HG03457 (cell line): ENCODE measurements at regions not wholly inside any gene's neighbourhood (a gene's known extent, or its start where the extent isn't known, plus 50 kb on each side); places are given as distances from the start of the nearest gene placed in this dataset.

Source experiments
- ATAC-seq: cut with Tn5 transposase; IDR thresholded peaks from one replicate; pipeline ENCODE4 v1.9.1; 2021; ENCODE audit warnings: moderate number of reproducible peaks; ENCODE audit not compliant: unreplicated experiment

GRCh38 chr2:222064286-222064685, 234.5 kb downstream of the PAX3 start:
- ATAC-seq = no peak

GRCh38 chr2:222058819-222059445, 239.9 kb downstream of the PAX3 start:
- ATAC-seq = no peak

- ATAC-seq = no peak
These were observed 241.3 kb downstream of the PAX3 start for GRCh38 chr2:222057347-222058073.

GRCh38 chr2:222055328-222055727, 243.5 kb downstream of the PAX3 start:
- ATAC-seq = no peak

GRCh38 chr2:222054813-222055212, 244.0 kb downstream of the PAX3 start:
- ATAC-seq = no peak

- no peak for ATAC-seq
These were observed 245.8 kb downstream of the PAX3 start for GRCh38 chr2:222052934-222053367.

GRCh38 chr2:222050981-222051380, 247.8 kb downstream of the PAX3 start:
- ATAC-seq = no peak

- ATAC-seq = no peak
These were observed 248.9 kb downstream of the PAX3 start for GRCh38 chr2:222049946-222050345.

- no peak for ATAC-seq
These were observed 254.9 kb downstream of the PAX3 start for GRCh38 chr2:222043897-222044296.

- no peak for ATAC-seq
These were observed 256.1 kb downstream of the PAX3 start for GRCh38 chr2:222042666-222043065.

- no peak for ATAC-seq
These were observed 258.5 kb downstream of the PAX3 start for GRCh38 chr2:222040333-222040732.

- ATAC-seq = no peak
These were observed 259.0 kb downstream of the PAX3 start for GRCh38 chr2:222039821-222040220.

- no peak for ATAC-seq
These were observed 260.6 kb downstream of the PAX3 start for GRCh38 chr2:222038067-222038802.

GRCh38 chr2:222037211-222037610, 261.6 kb downstream of the PAX3 start:
- no peak for ATAC-seq

- ATAC-seq = no peak
These were observed 264.7 kb downstream of the PAX3 start for GRCh38 chr2:222034058-222034457.

- ATAC-seq = no peak
These were observed 265.3 kb downstream of the PAX3 start for GRCh38 chr2:222033541-222033940.

- no peak for ATAC-seq
These were observed 272.9 kb downstream of the PAX3 start for GRCh38 chr2:222025881-222026271.

GRCh38 chr2:222024932-222025880, 273.6 kb downstream of the PAX3 start:
- no peak for ATAC-seq

- no peak for ATAC-seq
These were observed 281.4 kb downstream of the PAX3 start for GRCh38 chr2:222017252-222017850.

GRCh38 chr2:222013889-222014288, 284.9 kb downstream of the PAX3 start:
- ATAC-seq = no peak
